ENCODE measurements at regions not wholly inside any gene's neighbourhood (a gene's known extent, or its start where the extent isn't known, plus 50 kb on each side); places are given as distances from the start of the nearest gene placed in this dataset.

GRCh38 chr10:108817584-108817983 is 1105.7 kb downstream of the XPNPEP1 start:
- no peaks in the 10 kb centered on the region for H3K9me3 Mint-ChIP-seq
- H3K36me3 Mint-ChIP-seq (ENCODE audit: low read depth), result no peaks in the 10 kb centered on the region
- no peak overlapping the region for H3K27ac Mint-ChIP-seq (ENCODE audit: unreplicated experiment)
- no peak for TF ChIP-seq CTCF (conservative IDR thresholded peaks at IDR 0.05)
- no peaks in the 10 kb centered on the region for H3K4me1 Mint-ChIP-seq
- H3K4me3 Mint-ChIP-seq, result no peak overlapping the region
- no peaks in the 10 kb centered on the region for H3K27me3 Mint-ChIP-seq (ENCODE audit: low read depth)
- DNase-seq (ENCODE audit: low read depth, low spot score), result no peak

- Mint-ChIP-seq H3K9me3 (no peaks in the 10 kb centered on the region), H3K4me3 (no peak overlapping the region), H3K4me1 (no peaks in the 10 kb centered on the region), H3K27ac (ENCODE audit: unreplicated experiment) (no peak overlapping the region), H3K27me3 (ENCODE audit: low read depth) (no peaks in the 10 kb centered on the region), H3K36me3 (ENCODE audit: low read depth) (no peaks in the 10 kb centered on the region)
- no peak for TF ChIP-seq CTCF (conservative IDR thresholded peaks at IDR 0.05)
- DNase-seq (ENCODE audit: low read depth, low spot score), result no peak
These were observed 1106.2 kb downstream of the XPNPEP1 start for GRCh38 chr10:108817135-108817534.

- Mint-ChIP-seq H3K4me1 (no peaks in the 10 kb centered on the region), H3K4me3 (no peak overlapping the region), H3K9me3 (no peaks in the 10 kb centered on the region), H3K27ac (ENCODE audit: unreplicated experiment) (no peak overlapping the region), H3K36me3 (ENCODE audit: low read depth) (no peaks in the 10 kb centered on the region), H3K27me3 (ENCODE audit: low read depth) (no peaks in the 10 kb centered on the region)
- DNase-seq (ENCODE audit: low read depth, low spot score), result no peak
- no peak for TF ChIP-seq CTCF (conservative IDR thresholded peaks at IDR 0.05)
These were observed 1110.4 kb downstream of the XPNPEP1 start for GRCh38 chr10:108812906-108813305.

GRCh38 chr10:108812296-108812695 is 1111.0 kb downstream of the XPNPEP1 start:
- Mint-ChIP-seq H3K27me3 (ENCODE audit: low read depth) (no peaks in the 10 kb centered on the region), H3K27ac (ENCODE audit: unreplicated experiment) (no peak overlapping the region)
- no peak for TF ChIP-seq CTCF (conservative IDR thresholded peaks at IDR 0.05)

GRCh38 chr10:108808228-108808627 is 1115.1 kb downstream of the XPNPEP1 start:
- no peaks in the 10 kb centered on the region for H3K36me3 Mint-ChIP-seq (ENCODE audit: low read depth)
- H3K27me3 Mint-ChIP-seq (ENCODE audit: low read depth), result no peaks in the 10 kb centered on the region
- no peak for TF ChIP-seq CTCF (conservative IDR thresholded peaks at IDR 0.05)
- no peaks in the 10 kb centered on the region for H3K9me3 Mint-ChIP-seq
- no peak overlapping the region for H3K4me3 Mint-ChIP-seq
- DNase-seq (ENCODE audit: low read depth, low spot score), result no peak
- no peaks in the 10 kb centered on the region for H3K4me1 Mint-ChIP-seq
- H3K27ac Mint-ChIP-seq (ENCODE audit: unreplicated experiment), result no peak overlapping the region

More at GRCh38 chr10:108812296-108812695, 1111.0 kb downstream of the XPNPEP1 start:
- Mint-ChIP-seq H3K4me3 (no peak overlapping the region), H3K4me1 (no peaks in the 10 kb centered on the region), H3K9me3 (no peaks in the 10 kb centered on the region), H3K36me3 (ENCODE audit: low read depth) (no peaks in the 10 kb centered on the region)
- DNase-seq (ENCODE audit: low read depth, low spot score), result no peak

Measured in neural crest cell (in vitro differentiated cells).